ENCODE measurements at regions not wholly inside any gene's neighbourhood (a gene's known extent, or its start where the extent isn't known, plus 50 kb on each side); places are given as distances from the start of the nearest gene placed in this dataset.
"Not testable (repeated sequence)": the region's sequence is repeated elsewhere in the genome, so short reads cannot be mapped to it uniquely, and the experiment has no call there.

DNA sequence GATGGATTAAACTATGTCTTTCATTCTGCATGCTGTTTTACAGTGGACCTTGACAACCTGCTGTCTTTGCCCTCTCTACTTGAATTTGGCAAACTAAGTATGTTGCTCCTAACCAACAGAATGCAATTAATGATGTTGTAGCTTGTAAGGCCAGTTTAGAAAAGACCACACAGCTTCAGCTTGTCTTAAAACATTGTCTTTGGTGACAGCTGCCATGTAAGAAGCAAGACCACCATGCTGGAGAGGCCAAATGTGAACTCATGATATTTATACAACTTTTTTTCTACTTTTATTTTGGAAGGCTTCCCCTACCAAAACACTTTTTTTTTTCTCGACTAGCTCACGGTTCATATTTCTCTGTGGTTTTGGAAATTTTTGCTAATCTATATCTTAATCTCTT lies 278.0 kb upstream of the GNPDA2 start:
- no peaks in the 10 kb centered on the region for H3K36me3 ChIP-seq (ENCODE audit: control insufficient read depth, insufficient read depth, low read length)
- 100% methylated on average over 1 of the region's 2 CpGs for WGBS (ENCODE audit: insufficient coverage, low lambda C conversion rate)
- no peak overlapping the region for H3K4me3 ChIP-seq (ENCODE audit: low read length)
- no peaks in the 10 kb centered on the region for H3K27me3 ChIP-seq (ENCODE audit: control insufficient read depth, insufficient read depth, low read length)
- H3K27ac ChIP-seq (ENCODE audit: low read length) = no peak overlapping the region
- no peaks in the 10 kb centered on the region for H3K4me1 ChIP-seq (ENCODE audit: control insufficient read depth, insufficient read depth, low read length)
- no peaks in the 10 kb centered on the region for H3K9me3 ChIP-seq (ENCODE audit: control insufficient read depth, low read depth, low read length)
- DNase-seq = no peak

DNA sequence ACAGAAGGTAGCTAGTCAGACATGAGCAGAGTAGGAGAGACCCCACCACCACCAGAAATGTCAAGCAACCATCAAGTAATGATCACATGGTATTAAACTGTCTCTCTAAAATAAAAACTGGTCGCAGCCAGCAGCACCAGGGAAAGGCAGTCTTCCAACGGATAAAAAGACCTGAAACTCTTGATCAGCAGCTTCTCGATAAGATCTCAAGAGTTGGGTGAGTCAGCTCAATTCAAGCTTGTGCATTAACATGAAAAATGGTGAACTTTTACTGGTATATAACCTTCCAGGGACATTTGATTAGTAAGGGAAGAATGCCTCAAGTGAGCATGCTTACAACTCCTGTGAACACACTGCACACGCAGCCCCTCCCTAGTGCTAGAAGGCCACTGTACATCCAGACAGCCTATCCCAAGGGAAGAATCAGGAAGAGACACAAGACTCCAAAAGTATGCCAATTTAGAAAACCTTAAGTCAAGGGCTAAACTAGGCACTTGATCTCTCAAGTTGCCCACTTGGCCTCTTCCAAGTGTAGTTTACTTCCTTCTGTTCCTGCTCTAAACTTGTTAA lies 270.0 kb upstream of the GNPDA2 start:
- Histone ChIP-seq H3K36me3 (ENCODE audit: control insufficient read depth, insufficient read depth, low read length) (no peaks in the 10 kb centered on the region), H3K4me3 (ENCODE audit: low read length) (no peak overlapping the region), H3K27ac (ENCODE audit: low read length) (no peak overlapping the region), H3K9me3 (ENCODE audit: control insufficient read depth, low read depth, low read length) (no peaks in the 10 kb centered on the region), H3K4me1 (ENCODE audit: control insufficient read depth, insufficient read depth, low read length) (no peaks in the 10 kb centered on the region), H3K27me3 (ENCODE audit: control insufficient read depth, insufficient read depth, low read length) (no peaks in the 10 kb centered on the region)
- no CpG with 5 or more reads among the region's 4 CpGs for WGBS (ENCODE audit: insufficient coverage, low lambda C conversion rate)
- DNase-seq = no peak

DNA sequence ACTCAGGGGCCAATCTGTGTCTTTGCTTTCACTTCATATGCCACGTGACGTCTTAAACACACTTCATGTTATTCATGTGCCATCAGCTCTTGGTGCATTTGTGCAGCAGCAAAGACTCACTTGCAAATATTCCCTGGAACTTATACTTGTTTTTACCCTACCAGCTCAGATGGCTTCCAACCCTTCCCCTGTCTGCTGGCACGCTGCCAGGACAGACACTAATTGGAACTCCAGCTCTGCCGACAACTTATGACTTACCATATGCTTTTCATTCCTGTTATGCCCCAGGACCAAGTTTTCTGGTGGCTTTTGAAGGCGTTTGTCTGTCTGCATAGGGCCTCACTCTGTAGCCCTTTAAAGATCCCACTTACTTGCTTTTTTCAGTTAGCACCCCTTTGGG lies 261.7 kb upstream of the GNPDA2 start:
- 8% methylated on average over 2 of the region's 5 CpGs for WGBS (ENCODE audit: insufficient coverage, low lambda C conversion rate)

DNA sequence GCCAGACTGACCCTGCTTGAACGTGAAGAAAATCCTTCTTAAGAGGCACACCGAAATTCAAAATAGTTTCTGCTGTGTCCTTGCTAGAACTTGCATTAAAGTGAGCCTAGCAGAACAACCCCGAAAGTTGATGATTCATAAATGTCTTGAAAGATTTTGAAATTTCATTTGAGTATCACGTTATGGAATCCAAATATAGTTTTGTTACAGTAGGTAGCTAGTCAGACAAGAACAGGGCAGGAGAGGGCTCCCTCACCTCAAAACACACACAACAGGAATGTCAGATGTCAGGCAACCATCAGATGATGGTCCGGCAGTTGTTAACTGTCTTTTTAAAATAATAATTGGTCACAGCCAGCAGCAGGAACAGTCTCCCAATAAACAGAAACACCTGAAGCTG lies 259.6 kb upstream of the GNPDA2 start:
- Histone ChIP-seq H3K4me1 (ENCODE audit: control insufficient read depth, insufficient read depth, low read length) (no peaks in the 10 kb centered on the region), H3K4me3 (ENCODE audit: low read length) (no peak overlapping the region), H3K27ac (ENCODE audit: low read length) (no peak overlapping the region), H3K9me3 (ENCODE audit: control insufficient read depth, low read depth, low read length) (no peaks in the 10 kb centered on the region), H3K27me3 (ENCODE audit: control insufficient read depth, insufficient read depth, low read length) (no peaks in the 10 kb centered on the region), H3K36me3 (ENCODE audit: control insufficient read depth, insufficient read depth, low read length) (no peaks in the 10 kb centered on the region)
- DNase-seq = no peak
- WGBS (ENCODE audit: insufficient coverage, low lambda C conversion rate) = 100% methylated on average over 2 of the region's 5 CpGs

More for the DNA sequence above, 261.7 kb upstream of the GNPDA2 start:
- Histone ChIP-seq H3K4me3 (ENCODE audit: low read length) (no peak overlapping the region), H3K36me3 (ENCODE audit: control insufficient read depth, insufficient read depth, low read length) (no peaks in the 10 kb centered on the region), H3K27ac (ENCODE audit: low read length) (no peak overlapping the region), H3K27me3 (ENCODE audit: control insufficient read depth, insufficient read depth, low read length) (no peaks in the 10 kb centered on the region), H3K9me3 (ENCODE audit: control insufficient read depth, low read depth, low read length) (no peaks in the 10 kb centered on the region), H3K4me1 (ENCODE audit: control insufficient read depth, insufficient read depth, low read length) (no peaks in the 10 kb centered on the region)
- no peak for DNase-seq

DNA sequence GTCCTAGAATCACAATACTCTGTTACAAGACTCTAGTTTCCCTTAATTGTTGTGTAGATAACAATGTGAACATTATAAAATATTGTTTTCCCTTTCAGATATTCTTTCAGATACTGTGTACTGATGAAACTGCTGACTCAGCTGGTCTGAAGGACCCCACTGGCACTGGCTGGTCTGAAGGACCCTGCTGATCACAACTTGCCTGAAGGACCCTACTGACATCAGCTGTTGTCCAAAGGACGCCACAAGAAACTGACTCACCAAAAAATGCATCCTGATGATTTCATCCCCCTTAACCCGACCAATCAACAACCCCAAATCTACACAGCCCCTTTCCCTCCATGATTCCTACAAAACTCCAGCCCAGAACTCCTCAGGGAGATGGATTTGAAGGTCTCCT lies 258.8 kb upstream of the GNPDA2 start:
- H3K4me1 ChIP-seq (ENCODE audit: control insufficient read depth, insufficient read depth, low read length) = no peaks in the 10 kb centered on the region
- H3K36me3 ChIP-seq (ENCODE audit: control insufficient read depth, insufficient read depth, low read length) = no peaks in the 10 kb centered on the region
- WGBS (ENCODE audit: insufficient coverage, low lambda C conversion rate) = no CpG with 5 or more reads among the region's 2 CpGs
- H3K27ac ChIP-seq (ENCODE audit: low read length) = no peak overlapping the region
- no peak overlapping the region for H3K4me3 ChIP-seq (ENCODE audit: low read length)
- DNase-seq = no peak
- no peaks in the 10 kb centered on the region for H3K9me3 ChIP-seq (ENCODE audit: control insufficient read depth, low read depth, low read length)
- H3K27me3 ChIP-seq (ENCODE audit: control insufficient read depth, insufficient read depth, low read length) = no peaks in the 10 kb centered on the region

DNA sequence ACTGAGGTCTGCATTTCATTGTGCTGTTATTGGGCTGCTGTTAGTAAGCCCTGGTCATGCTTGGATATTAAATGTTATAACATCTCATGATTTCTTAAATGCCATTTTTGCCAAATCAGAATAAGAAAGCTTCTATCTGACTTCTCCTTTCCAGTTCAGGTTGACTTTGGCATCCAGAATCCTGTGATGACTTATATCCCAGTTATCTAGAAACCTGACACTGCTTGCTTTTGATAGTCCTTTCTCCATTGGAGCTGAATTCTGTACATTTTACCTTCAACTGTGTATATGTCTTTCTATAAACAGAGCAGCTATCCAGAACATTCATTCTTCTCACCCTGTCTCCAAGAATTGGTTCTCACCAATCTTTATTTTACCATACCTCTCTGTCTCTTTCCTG lies 257.7 kb upstream of the GNPDA2 start:
- no peak for DNase-seq
- no peak overlapping the region for H3K4me3 ChIP-seq (ENCODE audit: low read length)
- H3K27me3 ChIP-seq (ENCODE audit: control insufficient read depth, insufficient read depth, low read length) = no peaks in the 10 kb centered on the region
- H3K4me1 ChIP-seq (ENCODE audit: control insufficient read depth, insufficient read depth, low read length) = no peaks in the 10 kb centered on the region
- no peak overlapping the region for H3K27ac ChIP-seq (ENCODE audit: low read length)
- no peaks in the 10 kb centered on the region for H3K36me3 ChIP-seq (ENCODE audit: control insufficient read depth, insufficient read depth, low read length)
- H3K9me3 ChIP-seq (ENCODE audit: control insufficient read depth, low read depth, low read length) = no peaks in the 10 kb centered on the region

DNA sequence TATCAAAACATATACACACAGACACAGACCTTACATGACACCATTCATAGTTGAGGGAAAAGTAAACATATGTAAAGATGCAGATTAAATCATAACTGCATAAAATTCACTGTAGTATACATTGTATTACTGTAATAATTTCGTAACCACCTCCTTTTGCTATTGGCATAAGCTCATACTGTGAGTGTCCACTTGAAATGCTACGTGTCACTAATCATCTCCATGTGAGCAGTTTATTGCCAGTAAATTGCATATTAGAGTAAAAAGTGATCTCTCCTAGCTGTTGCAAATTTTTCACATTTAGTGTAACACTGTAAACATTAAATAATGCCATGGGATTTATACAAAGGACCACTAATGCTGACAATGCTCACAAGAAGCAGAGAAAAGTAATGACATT lies 256.7 kb upstream of the GNPDA2 start:
- Histone ChIP-seq H3K36me3 (ENCODE audit: control insufficient read depth, insufficient read depth, low read length) (no peaks in the 10 kb centered on the region), H3K9me3 (ENCODE audit: control insufficient read depth, low read depth, low read length) (no peaks in the 10 kb centered on the region), H3K27ac (ENCODE audit: low read length) (no peak overlapping the region), H3K27me3 (ENCODE audit: control insufficient read depth, insufficient read depth, low read length) (no peaks in the 10 kb centered on the region), H3K4me3 (ENCODE audit: low read length) (no peak overlapping the region), H3K4me1 (ENCODE audit: control insufficient read depth, insufficient read depth, low read length) (no peaks in the 10 kb centered on the region)
- no peak for DNase-seq
- WGBS (ENCODE audit: insufficient coverage, low lambda C conversion rate) = no CpG with 5 or more reads among the region's 2 CpGs

DNA sequence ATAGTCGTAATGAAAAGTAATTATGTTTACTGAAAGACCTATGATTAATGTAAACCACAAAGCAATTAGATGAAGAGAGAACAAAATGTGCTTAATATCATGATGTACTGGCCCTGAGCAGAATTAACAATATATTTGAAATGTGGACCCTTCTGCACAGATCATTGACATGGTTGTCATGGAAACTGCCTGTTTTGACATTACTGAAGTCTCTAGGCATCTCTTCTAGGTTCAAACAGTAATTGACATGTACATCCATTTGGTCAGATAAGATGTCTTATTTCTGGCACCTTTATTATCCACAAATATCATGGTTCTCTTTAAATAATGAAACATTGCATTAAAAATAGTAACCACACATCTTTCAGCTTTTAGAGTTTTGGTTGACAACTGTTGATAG lies 251.7 kb upstream of the GNPDA2 start:
- no peak for DNase-seq
- Histone ChIP-seq H3K4me3 (ENCODE audit: low read length) (no peak overlapping the region), H3K9me3 (ENCODE audit: control insufficient read depth, low read depth, low read length) (no peaks in the 10 kb centered on the region), H3K27ac (ENCODE audit: low read length) (no peak overlapping the region), H3K27me3 (ENCODE audit: control insufficient read depth, insufficient read depth, low read length) (no peaks in the 10 kb centered on the region), H3K36me3 (ENCODE audit: control insufficient read depth, insufficient read depth, low read length) (no peaks in the 10 kb centered on the region), H3K4me1 (ENCODE audit: control insufficient read depth, insufficient read depth, low read length) (no peaks in the 10 kb centered on the region)
- WGBS (ENCODE audit: insufficient coverage, low lambda C conversion rate) = 43% methylated on average over 1 of the region's 1 CpG

DNA sequence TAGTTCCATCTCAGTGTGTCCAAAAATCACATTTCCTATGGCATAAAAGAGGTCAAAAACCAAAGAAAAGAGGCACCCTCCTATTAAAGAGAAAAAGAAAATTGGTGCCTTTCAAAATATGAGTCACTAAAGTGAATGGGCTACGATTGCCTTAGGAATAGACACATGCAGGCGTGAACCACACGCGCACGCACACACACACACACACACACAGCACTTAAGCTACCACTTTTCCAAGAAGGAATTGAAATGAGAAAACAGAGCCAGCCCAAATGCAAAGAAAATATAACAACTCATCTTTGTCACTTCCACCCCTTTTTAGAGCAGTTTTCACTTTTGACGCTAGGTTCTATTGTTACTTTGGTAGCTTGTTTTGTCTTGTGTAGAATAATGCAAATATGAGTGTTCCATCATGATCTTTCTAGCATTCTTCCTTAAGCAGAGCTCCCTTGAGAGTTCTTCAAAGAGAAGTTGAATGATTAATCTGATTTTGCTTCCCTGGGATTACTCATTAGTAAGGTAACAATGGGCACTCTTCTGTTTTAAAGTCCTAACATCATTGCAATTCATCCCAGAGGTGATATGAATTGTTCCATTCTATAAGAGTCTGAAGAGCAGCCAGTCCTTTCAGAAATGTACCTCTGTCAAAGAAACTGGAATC lies 239.2 kb upstream of the GNPDA2 start:
- Histone ChIP-seq H3K36me3 (ENCODE audit: control insufficient read depth, insufficient read depth, low read length) (no peaks in the 10 kb centered on the region), H3K27ac (ENCODE audit: low read length) (no peak overlapping the region), H3K4me1 (ENCODE audit: control insufficient read depth, insufficient read depth, low read length) (no peaks in the 10 kb centered on the region), H3K9me3 (ENCODE audit: control insufficient read depth, low read depth, low read length) (peaks cover 9% of the 10 kb centered on the region), H3K4me3 (ENCODE audit: low read length) (no peak overlapping the region), H3K27me3 (ENCODE audit: control insufficient read depth, insufficient read depth, low read length) (no peaks in the 10 kb centered on the region)
- DNase-seq = no peak
- 14% methylated on average over 1 of the region's 6 CpGs for WGBS (ENCODE audit: insufficient coverage, low lambda C conversion rate)

DNA sequence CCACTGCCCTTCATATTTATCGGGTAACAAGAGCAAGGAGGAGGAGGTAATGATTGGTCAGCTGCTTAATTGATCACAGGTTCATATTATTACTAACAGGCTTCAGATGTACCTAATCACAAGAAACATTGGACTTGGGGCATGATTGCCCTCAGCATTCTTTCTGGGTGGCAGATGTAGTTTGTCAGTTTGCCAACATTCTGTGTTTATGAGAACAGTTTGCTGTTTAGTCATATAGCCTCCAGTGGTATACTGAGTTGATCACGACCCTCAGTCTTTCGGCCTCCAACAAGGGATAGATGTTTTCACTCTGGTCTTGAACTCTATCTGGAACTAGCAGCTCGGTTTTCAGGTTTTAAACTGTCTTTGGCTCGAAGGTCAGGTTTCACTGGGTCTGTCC lies 237.7 kb upstream of the GNPDA2 start:
- H3K9me3 ChIP-seq (ENCODE audit: control insufficient read depth, low read depth, low read length); H3K36me3 ChIP-seq (ENCODE audit: control insufficient read depth, insufficient read depth, low read length); DNase-seq; H3K4me1 ChIP-seq (ENCODE audit: control insufficient read depth, insufficient read depth, low read length); H3K27me3 ChIP-seq (ENCODE audit: control insufficient read depth, insufficient read depth, low read length); H3K4me3 ChIP-seq (ENCODE audit: low read length); H3K27ac ChIP-seq (ENCODE audit: low read length): not testable (repeated sequence)
- WGBS (ENCODE audit: insufficient coverage, low lambda C conversion rate) = 92% methylated on average over 2 of the region's 5 CpGs

DNA sequence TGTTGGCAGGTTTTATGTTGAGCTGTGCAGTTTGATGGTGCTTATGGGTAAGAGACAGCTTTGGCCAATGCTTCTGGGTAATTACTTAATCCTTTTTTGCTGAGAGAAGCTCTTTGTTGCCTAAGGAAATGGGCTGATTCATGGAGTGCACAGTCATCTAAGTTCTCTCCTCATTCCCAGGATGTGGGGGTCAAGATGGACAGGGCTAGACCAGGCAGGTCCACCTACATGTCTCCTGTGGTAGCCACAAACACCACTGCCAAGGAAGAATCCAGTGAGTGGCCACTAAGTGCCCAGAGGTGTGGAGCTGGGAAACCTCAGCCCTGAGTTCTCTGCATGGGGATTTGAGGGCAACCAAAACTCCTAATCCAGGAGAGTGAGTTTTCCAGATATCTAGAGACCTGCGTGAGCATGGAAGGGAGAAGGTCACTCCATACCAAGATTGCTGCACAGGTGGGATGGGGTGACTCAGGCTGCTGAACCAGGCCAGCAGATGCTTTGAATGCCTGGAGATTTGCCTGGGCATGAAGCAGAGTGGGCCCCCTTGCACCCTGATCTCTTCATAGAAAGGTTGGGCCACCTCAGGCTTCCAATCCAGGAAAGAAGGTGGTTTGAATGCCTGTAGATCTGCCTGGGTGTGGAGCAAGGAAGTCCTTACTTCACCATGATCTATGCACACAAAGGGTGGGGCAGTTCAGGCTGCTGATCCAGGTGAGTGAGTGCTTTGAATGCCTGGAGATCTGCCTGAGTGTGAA lies 234.8 kb upstream of the GNPDA2 start:
- Histone ChIP-seq H3K9me3 (ENCODE audit: control insufficient read depth, low read depth, low read length) (peaks cover 9% of the 10 kb centered on the region), H3K4me1 (ENCODE audit: control insufficient read depth, insufficient read depth, low read length) (no peaks in the 10 kb centered on the region), H3K36me3 (ENCODE audit: control insufficient read depth, insufficient read depth, low read length) (no peaks in the 10 kb centered on the region), H3K27me3 (ENCODE audit: control insufficient read depth, insufficient read depth, low read length) (no peaks in the 10 kb centered on the region), H3K4me3 (ENCODE audit: low read length) (no peak overlapping the region), H3K27ac (ENCODE audit: low read length) (no peak overlapping the region)
- no CpG with 5 or more reads among the region's 1 CpG for WGBS (ENCODE audit: insufficient coverage, low lambda C conversion rate)
- no peak for DNase-seq

Data from large intestine (tissue), 3 donors.